ENCODE measurements at regions not wholly inside any gene's neighbourhood (a gene's known extent, or its start where the extent isn't known, plus 50 kb on each side); places are given as distances from the start of the nearest gene placed in this dataset.

GRCh38 chr2:104658904-104659591 is 194.9 kb upstream of the POU3F3 start:
- TF ChIP-seq CTCF (IDR thresholded peaks at IDR 0.05): no peak
- TF ChIP-seq ZFX (IDR thresholded peaks at IDR 0.05; ENCODE audit: borderline replicate concordance): no peak

Measured in 22Rv1 (cell line).